Jurkat, Clone E6-1 (cell line): ENCODE measurements at regions not wholly inside any gene's neighbourhood (a gene's known extent, or its start where the extent isn't known, plus 50 kb on each side); places are given as distances from the start of the nearest gene placed in this dataset.

ENCODE experiments used
- DNase-seq: peaks from one replicate; pipeline ENCODE4 v3.0.0-alpha.2; 2011; ENCODE audit warnings: low read depth, low spot score
- H3K4me3 ChIP-seq: 2 replicates; pipeline ENCODE4 v1.5.1; 2011; ENCODE audit warnings: mild to moderate bottlenecking, low read length, control low read depth, moderate library complexity

GRCh38 chr2:176582176-176582575 lies 312.9 kb downstream of the MTX2 start:
- H3K4me3 ChIP-seq = no peak overlapping the region
- DNase-seq = no peak

GRCh38 chr2:176582990-176583481 lies 313.8 kb downstream of the MTX2 start:
- H3K4me3 ChIP-seq = no peak overlapping the region
- no peak for DNase-seq

- H3K4me3 ChIP-seq = no peak overlapping the region
- no peak for DNase-seq
Measured at GRCh38 chr2:176583607-176584006, 314.4 kb downstream of the MTX2 start.

- no peak for DNase-seq
- H3K4me3 ChIP-seq = no peak overlapping the region
Measured at GRCh38 chr2:176584333-176584732, 315.1 kb downstream of the MTX2 start.

GRCh38 chr2:176585291-176585690 lies 316.0 kb downstream of the MTX2 start:
- no peak for DNase-seq
- no peak overlapping the region for H3K4me3 ChIP-seq

- H3K4me3 ChIP-seq = no peak overlapping the region
- DNase-seq = no peak
Measured at GRCh38 chr2:176585791-176586190, 316.5 kb downstream of the MTX2 start.

- DNase-seq = no peak
Measured at GRCh38 chr2:176589287-176589686, 320.0 kb downstream of the MTX2 start.

GRCh38 chr2:176589825-176590440 lies 320.7 kb downstream of the MTX2 start:
- H3K4me3 ChIP-seq = no peak overlapping the region
- DNase-seq = no peak

More at GRCh38 chr2:176589287-176589686, 320.0 kb downstream of the MTX2 start:
- H3K4me3 ChIP-seq = no peak overlapping the region

GRCh38 chr2:176592216-176592615 lies 323.0 kb downstream of the MTX2 start:
- no peak for DNase-seq
- H3K4me3 ChIP-seq = no peak overlapping the region

- no peak overlapping the region for H3K4me3 ChIP-seq
- DNase-seq = no peak
Measured at GRCh38 chr2:176595986-176596385, 326.7 kb downstream of the MTX2 start.

- no peak for DNase-seq
- H3K4me3 ChIP-seq = no peak overlapping the region
Measured at GRCh38 chr2:176597916-176598315, 328.7 kb downstream of the MTX2 start.

GRCh38 chr2:176598351-176598750 lies 329.1 kb downstream of the MTX2 start:
- H3K4me3 ChIP-seq = no peak overlapping the region
- no peak for DNase-seq

- H3K4me3 ChIP-seq = no peak overlapping the region
- no peak for DNase-seq
Measured at GRCh38 chr2:176599796-176600485, 330.7 kb downstream of the MTX2 start.

- no peak for DNase-seq
- H3K4me3 ChIP-seq = no peak overlapping the region
Measured at GRCh38 chr2:176601066-176601465, 331.8 kb downstream of the MTX2 start.

- no peak for DNase-seq
- no peak overlapping the region for H3K4me3 ChIP-seq
Measured at GRCh38 chr2:176612036-176612435, 342.8 kb downstream of the MTX2 start.

- no peak overlapping the region for H3K4me3 ChIP-seq
- no peak for DNase-seq
Measured at GRCh38 chr2:176612736-176613135, 343.5 kb downstream of the MTX2 start.

- no peak overlapping the region for H3K4me3 ChIP-seq
- no peak for DNase-seq
Measured at GRCh38 chr2:176613323-176613987, 344.2 kb downstream of the MTX2 start.

- H3K4me3 ChIP-seq = no peak overlapping the region
Measured at GRCh38 chr2:176614049-176614448, 344.8 kb downstream of the MTX2 start.

GRCh38 chr2:176614930-176615329 lies 345.7 kb downstream of the MTX2 start:
- DNase-seq = no peak
- H3K4me3 ChIP-seq = no peak overlapping the region

More at GRCh38 chr2:176614049-176614448, 344.8 kb downstream of the MTX2 start:
- no peak for DNase-seq

- DNase-seq = no peak
- H3K4me3 ChIP-seq = no peak overlapping the region
Measured at GRCh38 chr2:176619504-176619903, 350.3 kb downstream of the MTX2 start.
